CD4-positive, alpha-beta T cell (primary cell): ENCODE measurements at regions not wholly inside any gene's neighbourhood (a gene's known extent, or its start where the extent isn't known, plus 50 kb on each side); places are given as distances from the start of the nearest gene placed in this dataset.

Source experiments
- ATAC-seq: fragments of 200-7000 bp; cut with Tn5 transposase; one replicate; pipeline ENCODE4 v1.10.0; 2022; ENCODE audit warnings: mild to moderate bottlenecking; ENCODE audit not compliant: poor library complexity
- CTCF ChIA-PET: fragments of 350-600 bp; sonication (Branson Sonifier 250); formaldehyde crosslinking; loops from one replicate; lab custom pipeline; 2021; ENCODE audit warnings: antibody characterized with exemption, inconsistent platforms; lab: Charles Lee
- POLR2A ChIA-PET: fragments of 350-600 bp; sonication (Branson Sonifier 250); formaldehyde crosslinking; loops from one replicate; lab custom pipeline; 2021; ENCODE audit warnings: antibody characterized with exemption, inconsistent platforms; lab: Charles Lee
- DNase-seq, 14 experiments: peaks; one replicate each; pipeline ENCODE4 v3.0.0-alpha.2; 2013 to 2020; ENCODE audit warnings: mixed read lengths in 2 of 14
- H3K27ac ChIP-seq, 2 donors: one replicate each; pipeline versions ENCODE4 v1.5.1 to v1.7.0; 2013; ENCODE audit warnings: low read length in 2 of 2, low read depth in 1 of 2, mild to moderate bottlenecking in 1 of 2
- H3K27me3 ChIP-seq, 2 experiments: 1 replicate in 1 of 2; 2 replicates in 1 of 2; pipeline versions ENCODE4 v1.6.1 to v1.7.0; 2013; ENCODE audit warnings: low read length in 2 of 2, control low read depth in 1 of 2, mild to moderate bottlenecking in 1 of 2, moderate library complexity in 1 of 2; ENCODE audit not compliant: insufficient read depth in 2 of 2, control insufficient read depth in 1 of 2
- H3K36me3 ChIP-seq: one replicate; pipeline ENCODE4 v1.6.1; 2013; ENCODE audit warnings: low read length, control low read depth; ENCODE audit not compliant: insufficient read depth
- H3K4me1 ChIP-seq: one replicate; pipeline ENCODE4 v1.6.1; 2013; ENCODE audit warnings: low read length, control low read depth; ENCODE audit not compliant: insufficient read depth
- H3K4me3 ChIP-seq: one replicate; pipeline ENCODE4 v1.5.1; 2013; ENCODE audit warnings: mild to moderate bottlenecking, low read length, moderate library complexity
- H3K9me3 ChIP-seq, 2 experiments: 1 replicate in 1 of 2; 2 replicates in 1 of 2; pipeline versions ENCODE4 v1.6.1 to v1.7.0; 2013; ENCODE audit warnings: low read length in 2 of 2, mild to moderate bottlenecking in 2 of 2, control low read depth in 1 of 2, moderate library complexity in 1 of 2; ENCODE audit not compliant: control insufficient read depth in 1 of 2, insufficient read depth in 1 of 2
- H3K27ac Mint-ChIP-seq: one replicate; pipeline ENCODE4 v1.8.0; 2020; ENCODE audit warnings: mixed read lengths
- H3K27me3 Mint-ChIP-seq: one replicate; pipeline ENCODE4 v1.8.0; 2021; ENCODE audit warnings: mixed read lengths
- H3K36me3 Mint-ChIP-seq: one replicate; pipeline ENCODE4 v1.8.0; 2021; ENCODE audit warnings: low read depth, mixed read lengths
- H3K4me1 Mint-ChIP-seq: one replicate; pipeline ENCODE4 v1.8.0; 2021; ENCODE audit warnings: low read depth, mixed read lengths
- H3K4me3 Mint-ChIP-seq: one replicate; pipeline ENCODE4 v1.8.0; 2020; ENCODE audit warnings: mild to moderate bottlenecking, mixed read lengths
- H3K9me3 Mint-ChIP-seq: one replicate; pipeline ENCODE4 v1.8.0; 2020; ENCODE audit warnings: mixed read lengths
- CTCF ChIP-seq: fragments of 200-600 bp; IDR thresholded peaks from one replicate; pipeline ENCODE4 v1.8.0; 2022; ENCODE audit warnings: antibody characterized with exemption, mild to moderate bottlenecking
- intact Hi-C, 2 experiments: fragments of 100-400 bp; cut with DNase I in 1 of 2; cut with micrococcal nuclease in 1 of 2; formaldehyde crosslinking; loops; one replicate each; pipeline versions ENCODE4 v1.15.1 to v1.9.0; 2023 to 2025; cut with DNase I, micrococcal nuclease

- Mint-ChIP-seq H3K9me3 (no peaks in the 10 kb centered on the region), H3K36me3 (no peaks in the 10 kb centered on the region), H3K4me3 (no peak overlapping the region), H3K27ac (no peak overlapping the region), H3K4me1 (no peaks in the 10 kb centered on the region), H3K27me3 (peaks cover 45% of the 10 kb centered on the region)
- TF ChIP-seq CTCF = no peak
- Histone ChIP-seq H3K27me3 (no peaks in the 10 kb centered on the region), H3K27ac (no peak overlapping the region), H3K36me3 (no peaks in the 10 kb centered on the region), H3K4me3 (no peak overlapping the region), H3K9me3 (no peaks in the 10 kb centered on the region), H3K4me1 (no peaks in the 10 kb centered on the region)
- DNase-seq = no peak
- ATAC-seq = no peak
- intact Hi-C loops = no loop called here
- ChIA-PET CTCF (no interaction called here), POLR2A (no interaction called here)
Measured at GRCh38 chr10:50936335-50936734, 50.9 kb upstream of the A1CF start.

- H3K27ac ChIP-seq = no peak overlapping the region
- POLR2A ChIA-PET = no interaction called here
- Mint-ChIP-seq H3K4me1 (no peaks in the 10 kb centered on the region), H3K27ac (no peak overlapping the region), H3K9me3 (no peaks in the 10 kb centered on the region), H3K27me3 (peaks cover 40% of the 10 kb centered on the region), H3K4me3 (no peak overlapping the region), H3K36me3 (no peaks in the 10 kb centered on the region)
- H3K9me3 ChIP-seq = no peaks in the 10 kb centered on the region
- no peaks in the 10 kb centered on the region for H3K36me3 ChIP-seq
- peak; percentile 19 for TF ChIP-seq CTCF
- H3K4me1 ChIP-seq = no peaks in the 10 kb centered on the region
- no peaks in the 10 kb centered on the region for H3K27me3 ChIP-seq
- intact Hi-C loops = no loop called here
- no peak for DNase-seq
- CTCF ChIA-PET = no interaction called here
- no peak for ATAC-seq
- no peak overlapping the region for H3K4me3 ChIP-seq
Measured at GRCh38 chr10:50937230-50937907, 51.9 kb upstream of the A1CF start.

- Histone ChIP-seq H3K27me3 (no peaks in the 10 kb centered on the region), H3K36me3 (no peaks in the 10 kb centered on the region), H3K4me1 (no peaks in the 10 kb centered on the region), H3K4me3 (no peak overlapping the region), H3K27ac (no peak overlapping the region), H3K9me3 (peaks cover 0 to 3% of the 10 kb centered on the region in 2 experiments)
- ChIA-PET CTCF (no interaction called here), POLR2A (no interaction called here)
- peaks cover 29% of the 10 kb centered on the region for H3K27me3 Mint-ChIP-seq
- intact Hi-C loops = no loop called here
- TF ChIP-seq CTCF = no peak
- H3K4me1 Mint-ChIP-seq = no peaks in the 10 kb centered on the region
- ATAC-seq = no peak
- no peak for DNase-seq
- H3K4me3 Mint-ChIP-seq = no peak overlapping the region
- H3K36me3 Mint-ChIP-seq = no peaks in the 10 kb centered on the region
- no peaks in the 10 kb centered on the region for H3K9me3 Mint-ChIP-seq
- no peak overlapping the region for H3K27ac Mint-ChIP-seq
Measured at GRCh38 chr10:50941629-50942028, 56.2 kb upstream of the A1CF start.
